Thymus (tissue), 11 donors: ENCODE measurements at regions not wholly inside any gene's neighbourhood (a gene's known extent, or its start where the extent isn't known, plus 50 kb on each side); places are given as distances from the start of the nearest gene placed in this dataset.

Source experiments
- DNase-seq, 9 donors: peaks; one replicate each; pipeline ENCODE4 v3.0.0-alpha.2; 2013; ENCODE audit warnings: low spot score in 9 of 9, low read depth in 6 of 9, missing footprints in 1 of 9
- H3K27ac ChIP-seq, 2 donors: one replicate each; pipeline ENCODE4 v1.5.1; 2013; ENCODE audit warnings: control low read depth in 1 of 2, low read depth in 1 of 2, low read length in 1 of 2, mild to moderate bottlenecking in 1 of 2, moderate library complexity in 1 of 2
- H3K27me3 ChIP-seq, 2 donors: one replicate each; pipeline ENCODE4 v1.5.1; 2013; ENCODE audit warnings: low read length in 1 of 2; ENCODE audit not compliant: control insufficient read depth in 2 of 2, insufficient read depth in 1 of 2
- H3K36me3 ChIP-seq, 2 donors: one replicate each; pipeline ENCODE4 v1.5.1; 2013; ENCODE audit warnings: low read length in 1 of 2, mild to moderate bottlenecking in 1 of 2, moderate library complexity in 1 of 2; ENCODE audit not compliant: control insufficient read depth in 2 of 2, insufficient read depth in 2 of 2
- H3K4me1 ChIP-seq, 2 donors: one replicate each; pipeline ENCODE4 v1.5.1; 2013; ENCODE audit warnings: low read length in 2 of 2; ENCODE audit not compliant: control insufficient read depth in 2 of 2, insufficient read depth in 2 of 2
- H3K4me3 ChIP-seq, 2 donors: one replicate each; pipeline ENCODE4 v1.5.1; 2013; ENCODE audit warnings: low read length in 2 of 2, control low read depth in 1 of 2, mild to moderate bottlenecking in 1 of 2
- H3K9me3 ChIP-seq, 2 donors: one replicate each; pipeline ENCODE4 v1.5.1; 2013; ENCODE audit warnings: low read length in 1 of 2, mild to moderate bottlenecking in 1 of 2; ENCODE audit not compliant: control insufficient read depth in 2 of 2, insufficient read depth in 1 of 2
- WGBS: extraction: QIAGEN DNeasy Blood & Tissue Kit; methylation state at CpG from one replicate; pipeline ENCODE4 v1.1.7; 2013; 5-methylcytosine and 5-hydroxymethylcytosine counted together
- donor health status: healthy.

GRCh38 chr9:26722755-26723154, 169.8 kb downstream of the CAAP1 start:
- DNase-seq, result no peak
- WGBS, result 94% methylated on average over 6 of the region's 6 CpGs

GRCh38 chr9:26710008-26710407, 182.6 kb downstream of the CAAP1 start:
- H3K4me1 ChIP-seq, result no peaks in the 10 kb centered on the region
- no peaks in the 10 kb centered on the region for H3K9me3 ChIP-seq
- 77% methylated on average over 3 of the region's 3 CpGs for WGBS

More at GRCh38 chr9:26722755-26723154, 169.8 kb downstream of the CAAP1 start:
- H3K27me3 ChIP-seq, result peaks cover 0 to 2% of the 10 kb centered on the region in 2 donors
- H3K9me3 ChIP-seq, result no peaks in the 10 kb centered on the region
- H3K4me3 ChIP-seq, result no peak overlapping the region
- no peaks in the 10 kb centered on the region for H3K4me1 ChIP-seq
- H3K27ac ChIP-seq, result no peak overlapping the region
- no peaks in the 10 kb centered on the region for H3K36me3 ChIP-seq

DNA sequence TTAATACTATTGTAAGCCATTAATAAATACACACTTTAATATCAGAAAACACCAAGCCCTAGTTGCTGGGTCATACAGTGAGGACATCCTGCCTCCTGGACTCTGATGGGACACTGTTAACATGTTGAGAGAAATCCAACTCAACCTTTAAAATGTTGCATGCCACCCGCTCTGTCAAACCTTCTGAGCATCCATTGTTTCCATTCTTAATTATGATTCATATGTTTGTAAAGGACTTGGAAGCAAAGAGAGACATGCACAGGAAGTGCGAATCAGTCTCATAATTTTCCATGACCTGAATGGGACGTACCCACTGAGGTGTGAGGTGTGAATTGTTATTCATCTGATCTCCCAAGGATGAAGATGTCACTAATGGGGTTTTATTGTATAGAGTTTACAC, 186.4 kb downstream of the CAAP1 start:
- no peak for DNase-seq
- H3K27ac ChIP-seq, result no peak overlapping the region
- 93% methylated on average over 3 of the region's 3 CpGs for WGBS
- no peaks in the 10 kb centered on the region for H3K4me1 ChIP-seq
- H3K9me3 ChIP-seq, result no peaks in the 10 kb centered on the region
- H3K4me3 ChIP-seq, result no peak overlapping the region
- no peaks in the 10 kb centered on the region for H3K36me3 ChIP-seq
- no peaks in the 10 kb centered on the region for H3K27me3 ChIP-seq

More at GRCh38 chr9:26710008-26710407, 182.6 kb downstream of the CAAP1 start:
- H3K4me3 ChIP-seq, result no peak overlapping the region
- H3K27ac ChIP-seq, result no peak overlapping the region
- no peaks in the 10 kb centered on the region for H3K36me3 ChIP-seq
- no peak for DNase-seq
- no peaks in the 10 kb centered on the region for H3K27me3 ChIP-seq

- no peak overlapping the region for H3K27ac ChIP-seq
- no peaks in the 10 kb centered on the region for H3K4me1 ChIP-seq
- no peaks in the 10 kb centered on the region for H3K9me3 ChIP-seq
- H3K27me3 ChIP-seq, result no peaks in the 10 kb centered on the region
- no peak for DNase-seq
- no peaks in the 10 kb centered on the region for H3K36me3 ChIP-seq
- no peak overlapping the region for H3K4me3 ChIP-seq
- 92% methylated on average over 1 of the region's 1 CpG for WGBS
Measured at GRCh38 chr9:26695298-26695622, 197.3 kb downstream of the CAAP1 start.

DNA sequence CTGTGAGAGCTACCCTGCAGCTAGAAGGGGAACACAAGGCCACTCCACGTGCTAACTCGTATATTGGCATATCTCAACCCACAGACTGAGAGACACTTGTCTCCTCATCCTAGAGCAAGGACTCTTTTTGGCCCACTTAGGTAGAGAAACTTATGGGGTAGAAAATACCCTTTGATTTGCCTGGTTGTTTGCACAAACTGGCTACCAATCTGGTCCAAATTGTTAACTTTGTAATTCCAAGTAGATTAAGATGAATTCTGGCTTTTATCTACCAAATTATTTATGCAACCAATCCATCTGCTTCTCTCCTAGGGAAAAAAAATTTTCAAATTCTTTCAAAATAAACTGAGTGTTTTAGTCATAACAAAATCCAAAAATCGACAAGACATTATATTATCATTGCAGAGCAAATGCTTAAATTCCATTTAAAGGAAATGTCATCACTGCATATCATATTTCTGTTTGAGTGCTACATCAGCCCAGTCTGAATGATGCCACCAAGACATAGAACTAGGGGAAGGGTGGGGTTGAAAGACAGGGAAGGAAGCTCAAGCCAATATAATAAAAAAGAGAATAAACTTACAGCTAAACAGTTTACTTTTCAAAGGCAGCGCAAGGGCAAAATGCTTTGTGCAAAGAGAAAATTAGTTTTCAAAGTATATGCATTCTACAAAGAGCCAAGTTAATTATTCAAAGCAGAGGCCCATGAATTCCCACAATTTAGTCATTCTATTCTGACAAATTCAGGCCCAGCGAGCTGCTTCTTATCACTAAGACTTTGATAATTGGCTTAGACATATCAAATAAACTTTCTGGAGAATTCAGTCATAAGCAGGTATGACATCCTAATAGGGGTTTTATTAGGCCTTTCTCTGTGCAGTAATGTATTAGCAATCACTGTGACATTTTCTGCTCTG, 198.0 kb downstream of the CAAP1 start:
- Histone ChIP-seq H3K27me3 (no peaks in the 10 kb centered on the region), H3K9me3 (no peaks in the 10 kb centered on the region), H3K36me3 (no peaks in the 10 kb centered on the region), H3K4me3 (no peak overlapping the region), H3K27ac (no peak overlapping the region), H3K4me1 (no peaks in the 10 kb centered on the region)
- WGBS, result 85% methylated on average over 5 of the region's 5 CpGs
- DNase-seq, result no peak

DNA sequence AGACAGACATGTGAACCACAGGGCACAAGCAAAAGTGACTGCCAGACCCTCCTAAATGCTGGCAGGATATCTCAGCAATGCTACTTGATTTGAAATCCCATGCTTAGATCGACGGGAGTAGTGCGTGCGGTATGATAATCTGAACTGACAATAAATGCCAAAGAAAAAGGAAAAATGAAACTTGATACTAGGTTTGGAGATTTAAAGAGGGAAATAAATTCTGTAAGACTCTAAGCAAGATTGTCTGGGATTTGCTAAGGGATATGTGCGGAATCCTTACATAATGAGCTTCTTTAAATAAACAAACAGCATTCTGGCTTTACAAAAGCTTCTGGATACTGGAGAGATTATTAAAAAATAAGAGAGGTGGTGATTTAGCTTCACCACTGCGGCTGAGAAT, 203.6 kb downstream of the CAAP1 start:
- no peaks in the 10 kb centered on the region for H3K4me1 ChIP-seq
- no peak overlapping the region for H3K4me3 ChIP-seq
- WGBS, result 97% methylated on average over 6 of the region's 6 CpGs
- no peaks in the 10 kb centered on the region for H3K27me3 ChIP-seq
- no peak for DNase-seq
- no peaks in the 10 kb centered on the region for H3K36me3 ChIP-seq
- no peaks in the 10 kb centered on the region for H3K9me3 ChIP-seq
- H3K27ac ChIP-seq, result no peak overlapping the region

GRCh38 chr9:26687421-26687820, 205.2 kb downstream of the CAAP1 start:
- no peaks in the 10 kb centered on the region for H3K4me1 ChIP-seq
- H3K27me3 ChIP-seq, result no peaks in the 10 kb centered on the region
- H3K9me3 ChIP-seq, result no peaks in the 10 kb centered on the region
- no peaks in the 10 kb centered on the region for H3K36me3 ChIP-seq
- H3K4me3 ChIP-seq, result no peak overlapping the region
- DNase-seq, result no peak
- 8% methylated on average over 2 of the region's 2 CpGs for WGBS
- no peak overlapping the region for H3K27ac ChIP-seq

DNA sequence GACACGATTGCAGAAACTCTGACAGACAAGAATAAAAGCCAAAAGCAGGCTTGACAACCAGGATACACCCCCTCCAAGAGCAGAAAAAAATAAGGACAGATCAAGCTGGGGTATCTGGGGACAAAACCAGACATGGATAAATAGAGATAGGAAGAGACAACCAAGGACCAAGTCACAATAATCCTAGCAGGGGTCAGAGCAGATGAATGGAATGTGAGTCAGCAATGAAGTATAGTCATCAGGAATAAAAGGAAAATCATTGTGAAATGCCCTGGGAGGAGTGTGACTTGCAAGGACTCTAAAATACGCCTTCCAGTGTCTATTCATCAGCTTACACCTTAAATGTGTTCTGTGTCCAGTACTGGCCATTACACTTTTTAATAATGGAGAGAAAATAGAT, 206.8 kb downstream of the CAAP1 start:
- H3K4me1 ChIP-seq, result no peaks in the 10 kb centered on the region
- no peak overlapping the region for H3K4me3 ChIP-seq
- H3K9me3 ChIP-seq, result no peaks in the 10 kb centered on the region
- H3K36me3 ChIP-seq, result no peaks in the 10 kb centered on the region
- no peak for DNase-seq
- H3K27me3 ChIP-seq, result no peaks in the 10 kb centered on the region
- WGBS, result 84% methylated on average over 2 of the region's 2 CpGs
- no peak overlapping the region for H3K27ac ChIP-seq

DNA sequence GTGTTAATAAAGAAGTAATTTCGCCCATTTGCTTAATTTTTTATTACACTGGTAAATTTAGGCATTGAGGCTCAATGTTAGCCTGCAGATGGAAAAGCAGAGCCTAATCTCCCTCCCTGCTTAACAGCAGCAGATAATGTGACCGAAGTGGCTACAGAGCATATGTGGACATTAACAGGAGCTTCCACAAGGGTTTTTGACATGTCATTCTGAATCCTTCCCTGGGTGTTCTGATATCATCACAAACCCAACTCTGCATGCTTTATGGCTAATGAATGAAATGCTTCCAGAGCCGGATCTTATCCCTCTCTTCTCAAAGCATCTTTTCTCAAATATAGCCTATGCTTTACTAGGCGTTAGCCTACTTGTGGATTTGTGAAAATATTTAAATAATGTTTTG, 208.6 kb downstream of the CAAP1 start:
- WGBS, result 93% methylated on average over 4 of the region's 4 CpGs
- H3K36me3 ChIP-seq, result no peaks in the 10 kb centered on the region
- no peak for DNase-seq
- H3K9me3 ChIP-seq, result no peaks in the 10 kb centered on the region
- no peaks in the 10 kb centered on the region for H3K4me1 ChIP-seq
- no peak overlapping the region for H3K4me3 ChIP-seq
- H3K27ac ChIP-seq, result no peak overlapping the region
- no peaks in the 10 kb centered on the region for H3K27me3 ChIP-seq
